ENCODE measurements at regions not wholly inside any gene's neighbourhood (a gene's known extent, or its start where the extent isn't known, plus 50 kb on each side); places are given as distances from the start of the nearest gene placed in this dataset.
A peak's percentile ranks its signal among the peaks of the same experiment; 100 is the strongest.

DNA sequence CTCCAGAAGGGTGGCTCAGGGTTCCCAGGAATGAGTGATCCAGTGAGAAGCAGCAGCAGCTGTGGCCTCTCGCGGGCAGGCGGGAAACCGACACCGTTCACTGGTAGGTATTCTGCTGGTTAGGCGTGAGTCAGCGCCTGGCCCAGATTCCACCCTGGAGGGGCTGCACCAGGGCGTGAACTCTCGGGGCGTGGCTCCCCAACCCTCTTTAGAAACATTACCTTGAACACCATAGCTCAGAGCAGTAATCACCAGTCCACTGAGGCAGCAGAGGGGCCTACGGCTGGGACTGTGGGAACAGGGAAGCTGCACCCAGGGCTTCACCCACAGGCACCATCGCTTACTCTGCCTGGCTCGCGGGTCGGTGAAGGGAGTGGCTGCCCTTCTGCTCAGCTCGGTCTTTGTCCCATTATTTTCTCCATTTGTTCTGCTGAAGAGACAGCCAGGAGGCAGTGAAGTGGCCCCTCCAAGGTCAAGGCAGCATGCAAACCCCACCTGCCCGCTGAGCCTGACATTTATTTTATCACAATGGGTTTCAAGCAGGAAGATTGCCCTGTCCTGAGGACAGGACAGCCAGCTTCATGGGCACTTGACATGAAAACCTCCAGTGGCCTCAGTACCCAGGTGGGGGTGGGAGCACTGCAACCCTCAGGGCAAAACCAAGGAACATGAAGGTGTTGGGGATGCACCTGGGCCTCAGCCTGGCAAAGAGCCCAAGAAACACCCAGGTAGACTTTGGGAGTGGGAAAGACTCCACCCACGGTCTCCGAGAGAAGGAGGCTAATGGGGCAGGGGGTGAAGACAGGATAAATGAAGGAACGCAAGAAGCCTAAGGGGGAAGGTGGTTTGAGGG lies 51.0 kb upstream of the CD93 start (continued):
- TF ChIP-seq ZNF133 (CRISPR knock-in tag; IDR thresholded peaks at IDR 0.05) (no peak), ZFP30 (CRISPR knock-in tag; IDR thresholded peaks at IDR 0.05; ENCODE audit: borderline replicate concordance) (no peak), ZNF444 (CRISPR knock-in tag; IDR thresholded peaks at IDR 0.05) (no peak)

DNA sequence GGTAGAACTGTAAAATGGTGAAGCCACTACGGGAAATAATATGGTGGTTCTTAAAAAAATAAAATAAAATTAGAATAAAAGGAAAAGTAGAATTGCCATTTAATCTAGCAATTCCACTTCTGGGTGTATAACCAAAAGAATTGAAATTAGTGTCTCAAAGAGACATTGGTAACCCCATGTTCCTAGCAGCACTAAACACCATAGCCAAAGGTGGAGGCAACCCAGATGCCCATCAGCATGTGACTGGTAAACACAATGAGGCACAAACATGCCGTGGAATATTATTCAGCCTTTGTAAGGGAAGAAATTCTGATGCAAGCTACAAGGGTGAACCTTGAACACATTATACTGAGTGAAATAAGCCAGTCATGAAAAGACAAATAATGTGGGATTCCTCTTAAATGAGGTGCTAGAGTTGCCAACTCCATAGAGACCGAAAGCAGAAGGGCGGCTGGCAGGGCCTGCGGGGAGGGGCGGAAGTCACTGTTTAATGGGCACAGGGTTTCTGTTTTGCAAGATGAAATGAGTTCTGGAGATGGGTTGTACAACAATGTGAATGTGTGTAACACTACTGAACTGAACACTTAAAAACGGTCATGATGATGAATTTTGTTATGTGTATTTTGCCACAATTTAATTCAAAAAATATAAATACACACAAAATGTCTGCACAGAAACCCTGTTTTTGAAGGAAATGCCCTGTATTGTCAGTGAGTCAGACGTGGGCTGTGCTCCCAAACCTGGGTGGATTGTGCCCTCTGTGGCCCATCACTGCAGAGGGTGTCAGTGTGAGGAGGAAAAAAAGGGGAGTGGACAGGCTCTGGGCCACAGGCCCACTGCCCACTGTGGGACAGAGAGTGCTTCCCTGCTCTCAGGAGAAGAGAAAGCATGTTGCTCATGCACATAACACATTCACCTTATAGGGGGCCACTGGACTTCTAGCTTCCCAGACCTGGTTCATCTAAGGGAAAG lies 49.6 kb upstream of the CD93 start:
- Histone ChIP-seq H2AFZ (ENCODE audit: low read depth, low read length) (peak overlapping the region; percentile 77), H3K27me3 (ENCODE audit: control insufficient read depth in 2 of 2, insufficient read depth in 2 of 2, low read length in 2 of 2) (no peaks in the 10 kb centered on the region), H3K27ac (ENCODE audit: extremely low read depth, low read depth, low read length) (peak overlapping the region; percentile 94), H3K79me2 (ENCODE audit: control insufficient read depth, insufficient read depth, low read length) (0 out of 3 replicates have a peak, but pooled peaks cover 5% of the 10 kb centered on the region), H3K4me2 (ENCODE audit: insufficient read depth, low read length) (peak overlapping the region; percentile 68), H3K36me3 (ENCODE audit: control insufficient read depth, insufficient read depth, low read length) (no peaks in the 10 kb centered on the region), H4K20me1 (replicated peaks; ENCODE audit: control insufficient read depth, insufficient read depth, low read length) (no peaks in the 10 kb centered on the region), H3K9ac (ENCODE audit: insufficient read depth in 1 of 2, low read depth in 2 of 2, low read length in 2 of 2) (peak overlapping the region; percentile 82 to 87; a peak in 3 of 4 replicates), H3K9me3 (replicated peaks; ENCODE audit: control insufficient read depth, insufficient read depth, low read depth, low read length) (no peaks in the 10 kb centered on the region), H3K4me1 (replicated peaks in 1 of 2; ENCODE audit: control insufficient read depth in 2 of 2, insufficient read depth in 2 of 2, low read length in 2 of 2) (peaks cover 49 to 74% of the 10 kb centered on the region in 2 experiments), H3K9me1 (ENCODE audit: control insufficient read depth, insufficient read depth, low read length) (no peaks in the 10 kb centered on the region), H3K4me3 (no peak overlapping the region)
- no TSS peak for BruUV-seq (replicated peaks)
- CTCF ChIA-PET (ENCODE audit: low intra/inter-chr PET ratio), result no interaction called here
- FAIRE-seq (no peak), ATAC-seq (no peak), DNase-seq (ENCODE audit: extremely low read depth in 1 of 4, low spot score in 3 of 4) (no peak)
- 83% methylated on average over 5 of the region's 8 CpGs for WGBS (ENCODE audit: insufficient coverage, low coverage, missing lambda C conversion rate)
- intact Hi-C loops (cut with micrococcal nuclease), result no loop called here
- in situ Hi-C loops (cut with MboI), result no loop called here
- POLR2A ChIA-PET, result interaction anchor here (0.7 to 7.2 kb wide), 3 partner anchors 15 to 222 kb away, joined by 3 to 109 read pairs (median 3); partner anchors contain the start of gene CD93
- TF ChIP-seq GTF2A2 (tag; IDR thresholded peaks at IDR 0.05), result peak; percentile 78
- TF ChIP-seq, protein P1, sequence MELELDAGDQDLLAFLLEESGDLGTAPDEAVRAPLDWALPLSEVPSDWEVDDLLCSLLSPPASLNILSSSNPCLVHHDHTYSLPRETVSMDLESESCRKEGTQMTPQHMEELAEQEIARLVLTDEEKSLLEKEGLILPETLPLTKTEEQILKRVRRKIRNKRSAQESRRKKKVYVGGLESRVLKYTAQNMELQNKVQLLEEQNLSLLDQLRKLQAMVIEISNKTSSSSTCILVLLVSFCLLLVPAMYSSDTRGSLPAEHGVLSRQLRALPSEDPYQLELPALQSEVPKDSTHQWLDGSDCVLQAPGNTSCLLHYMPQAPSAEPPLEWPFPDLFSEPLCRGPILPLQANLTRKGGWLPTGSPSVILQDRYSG (tag; conservative IDR thresholded peaks at IDR 0.05; ENCODE audit: low read depth), result 0 out of 2 replicates have a peak, but pooled peaks have one; percentile 37
- TF ChIP-seq HSF4 (CRISPR knock-in tag; IDR thresholded peaks at IDR 0.05; ENCODE audit: borderline replicate concordance), result 0 out of 2 replicates have a peak, but pooled peaks have one; percentile 26
- TF ChIP-seq, protein P2, sequence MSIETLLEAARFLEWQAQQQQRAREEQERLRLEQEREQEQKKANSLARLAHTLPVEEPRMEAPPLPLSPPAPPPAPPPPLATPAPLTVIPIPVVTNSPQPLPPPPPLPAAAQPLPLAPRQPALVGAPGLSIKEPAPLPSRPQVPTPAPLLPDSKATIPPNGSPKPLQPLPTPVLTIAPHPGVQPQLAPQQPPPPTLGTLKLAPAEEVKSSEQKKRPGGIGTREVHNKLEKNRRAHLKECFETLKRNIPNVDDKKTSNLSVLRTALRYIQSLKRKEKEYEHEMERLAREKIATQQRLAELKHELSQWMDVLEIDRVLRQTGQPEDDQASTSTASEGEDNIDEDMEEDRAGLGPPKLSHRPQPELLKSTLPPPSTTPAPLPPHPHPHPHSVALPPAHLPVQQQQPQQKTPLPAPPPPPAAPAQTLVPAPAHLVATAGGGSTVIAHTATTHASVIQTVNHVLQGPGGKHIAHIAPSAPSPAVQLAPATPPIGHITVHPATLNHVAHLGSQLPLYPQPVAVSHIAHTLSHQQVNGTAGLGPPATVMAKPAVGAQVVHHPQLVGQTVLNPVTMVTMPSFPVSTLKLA (conservative IDR thresholded peaks at IDR 0.05), result no peak
- TF ChIP-seq NR2C1 (IDR thresholded peaks at IDR 0.05), result no peak
- peak; percentile 46; the same call in 1 of the 2 replicates for TF ChIP-seq NR2C1 (tag; IDR thresholded peaks at IDR 0.05)
- no peak for TF ChIP-seq NR4A1 (CRISPR knock-in tag; IDR thresholded peaks at IDR 0.05)
- peak; percentile 88 for TF ChIP-seq NR4A1 (tag; IDR thresholded peaks at IDR 0.05)
- no peak for TF ChIP-seq MEF2D (tag; conservative IDR thresholded peaks at IDR 0.05; ENCODE audit: low read depth)
- no peak for TF ChIP-seq ZNF174 (CRISPR knock-in tag; IDR thresholded peaks at IDR 0.05)
